SJSA1 (cell line): ENCODE measurements at regions not wholly inside any gene's neighbourhood (a gene's known extent, or its start where the extent isn't known, plus 50 kb on each side); places are given as distances from the start of the nearest gene placed in this dataset.
"Not testable (repeated sequence)": the region's sequence is repeated elsewhere in the genome, so short reads cannot be mapped to it uniquely, and the experiment has no call there.

ENCODE experiments used
- DNase-seq, 2 experiments: peaks; one replicate each; pipeline ENCODE4 v3.0.0-alpha.2; 2015 to 2020; ENCODE audit warnings: low spot score in 2 of 2, low read depth in 1 of 2
- H3K27ac ChIP-seq: fragments of 250-450 bp; sonication (Bioruptor Pico); 2 replicates; pipeline ENCODE4 v1.5.1; 2020; ENCODE audit warnings: mild to moderate bottlenecking, moderate library complexity
- H3K27me3 ChIP-seq: fragments of 250-450 bp; sonication (Bioruptor Pico); replicated peaks from 2 replicates; pipeline ENCODE4 v1.5.1; 2020; ENCODE audit warnings: mild to moderate bottlenecking, moderate library complexity
- H3K36me3 ChIP-seq: fragments of 250-450 bp; sonication (Bioruptor Pico); 2 replicates; pipeline ENCODE4 v1.5.1; 2020; ENCODE audit warnings: mild to moderate bottlenecking
- H3K4me1 ChIP-seq: fragments of 250-450 bp; sonication (Bioruptor Pico); replicated peaks from 2 replicates; pipeline ENCODE4 v1.6.1; 2021; ENCODE audit warnings: mild to moderate bottlenecking
- H3K4me3 ChIP-seq: fragments of 250-450 bp; sonication (Bioruptor Pico); 2 replicates; pipeline ENCODE4 v1.5.1; 2020; ENCODE audit warnings: mild to moderate bottlenecking
- H3K9me3 ChIP-seq: fragments of 250-450 bp; sonication (Bioruptor Pico); replicated peaks from 2 replicates; pipeline ENCODE4 v1.5.1; 2020; ENCODE audit warnings: mild to moderate bottlenecking

DNA sequence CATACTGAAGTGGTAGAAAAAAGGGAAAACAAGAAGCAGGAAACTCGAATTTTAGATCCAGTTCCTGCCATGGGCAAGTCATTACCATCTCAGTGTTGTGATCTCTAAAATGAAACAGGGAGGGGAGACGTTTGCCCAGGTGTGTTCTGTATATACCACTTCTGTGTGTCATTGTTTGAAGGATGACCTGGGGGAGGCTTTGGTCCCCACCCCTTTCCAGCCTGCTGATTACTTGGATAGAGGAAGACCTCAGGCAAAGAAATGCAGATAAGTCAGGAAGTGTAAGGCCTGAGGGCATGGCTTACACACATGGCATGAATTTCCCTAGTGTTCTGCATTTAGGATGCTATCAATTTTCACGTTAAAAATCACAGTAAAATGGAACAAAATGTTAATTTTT, 205.2 kb upstream of the CXCR4 start:
- Histone ChIP-seq H3K9me3 (no peaks in the 10 kb centered on the region), H3K27ac (no peak overlapping the region), H3K4me1 (peaks cover 4% of the 10 kb centered on the region), H3K27me3 (no peaks in the 10 kb centered on the region), H3K36me3 (no peaks in the 10 kb centered on the region), H3K4me3 (no peak overlapping the region)
- no peak for DNase-seq

DNA sequence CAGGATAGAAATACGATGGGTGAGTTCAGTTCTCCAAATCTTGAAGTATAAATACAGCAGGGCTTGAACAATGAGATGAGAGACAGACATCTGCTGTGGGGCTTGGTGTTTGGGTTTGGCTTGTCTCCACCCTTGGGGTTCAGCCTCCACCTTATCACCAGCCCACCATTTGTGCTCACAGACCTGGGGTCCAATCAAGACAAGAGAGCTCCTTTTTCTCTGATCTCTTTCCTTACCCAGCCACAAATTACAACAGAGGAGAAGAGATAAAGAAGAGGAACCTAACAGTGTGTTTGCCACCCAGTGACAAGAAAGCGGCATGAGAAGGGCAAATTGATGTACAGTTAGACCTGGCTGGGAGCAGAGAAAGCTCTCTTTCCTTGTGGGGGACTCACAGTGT, 204.5 kb upstream of the CXCR4 start:
- H3K27ac ChIP-seq: no peak overlapping the region
- H3K27me3 ChIP-seq: no peaks in the 10 kb centered on the region
- no peak overlapping the region for H3K4me3 ChIP-seq
- no peak for DNase-seq
- no peaks in the 10 kb centered on the region for H3K9me3 ChIP-seq
- peaks cover 4% of the 10 kb centered on the region for H3K4me1 ChIP-seq
- H3K36me3 ChIP-seq: no peaks in the 10 kb centered on the region

DNA sequence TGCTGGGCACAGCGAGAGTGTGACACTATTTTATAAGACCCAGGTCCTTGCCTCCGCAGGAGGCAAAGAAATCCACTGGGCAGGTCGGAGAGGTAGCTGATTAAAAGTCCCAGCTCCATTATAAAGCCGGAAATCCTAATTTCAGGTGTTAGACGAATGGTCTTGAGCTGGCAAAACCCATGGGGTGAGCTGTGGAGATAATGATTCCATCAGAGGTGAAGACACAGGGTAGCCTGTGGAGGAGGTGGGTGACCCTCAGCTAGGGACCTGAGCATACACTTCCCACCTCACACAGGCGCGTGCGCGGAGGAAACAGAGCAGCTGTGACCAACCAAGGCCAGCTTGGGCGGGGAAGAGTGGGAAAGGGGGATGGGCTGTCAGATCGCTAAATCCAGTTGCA, 201.7 kb upstream of the CXCR4 start:
- no peak for DNase-seq
- Histone ChIP-seq H3K9me3 (no peaks in the 10 kb centered on the region), H3K36me3 (no peaks in the 10 kb centered on the region), H3K4me3 (no peak overlapping the region), H3K4me1 (no peaks in the 10 kb centered on the region; the same call in 1 of the 2 replicates), H3K27me3 (no peaks in the 10 kb centered on the region), H3K27ac (no peak overlapping the region)

DNA sequence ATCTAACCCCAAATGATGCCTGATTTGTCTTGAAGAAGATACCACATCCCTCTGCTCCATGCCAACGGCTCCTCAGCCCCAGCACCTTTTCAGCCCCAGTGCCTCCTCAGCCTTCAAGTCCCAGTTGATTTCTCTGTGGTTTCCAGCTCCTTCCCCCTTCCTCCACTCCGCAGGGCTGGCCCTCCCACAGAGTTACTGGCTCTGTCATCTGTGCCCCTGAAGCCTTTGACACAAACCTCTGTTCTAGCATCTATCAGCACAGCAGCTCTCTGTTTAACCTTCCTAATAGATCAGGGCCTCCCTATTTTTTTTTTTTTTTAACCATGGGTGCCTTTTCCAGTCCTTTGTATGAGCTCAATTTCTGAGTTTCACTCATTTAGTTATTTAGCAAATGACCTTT, 201.3 kb upstream of the CXCR4 start:
- no peak for DNase-seq
- Histone ChIP-seq H3K9me3 (no peaks in the 10 kb centered on the region), H3K4me3 (no peak overlapping the region), H3K36me3 (no peaks in the 10 kb centered on the region), H3K27ac (no peak overlapping the region), H3K27me3 (no peaks in the 10 kb centered on the region), H3K4me1 (no peaks in the 10 kb centered on the region)

DNA sequence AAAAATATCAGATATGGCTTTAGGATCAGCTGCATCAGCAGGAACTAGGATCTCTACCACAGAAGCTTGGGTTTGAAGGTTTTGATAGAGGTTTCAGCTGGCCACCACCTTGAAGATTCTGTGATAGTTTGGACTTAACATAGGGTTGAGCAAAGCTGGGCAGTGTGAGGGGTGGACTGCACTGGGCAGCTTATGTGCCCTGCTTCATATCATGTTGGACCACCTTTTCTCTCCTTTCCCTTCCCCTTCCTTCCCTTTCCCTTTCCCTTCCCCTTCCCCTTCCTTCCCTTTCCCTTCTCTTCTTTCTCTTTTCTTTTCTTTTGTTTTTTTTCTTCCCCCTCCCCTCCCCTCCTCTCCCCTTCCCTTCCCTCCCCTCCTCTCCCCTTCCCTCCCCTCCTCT, 196.3 kb upstream of the CXCR4 start:
- Histone ChIP-seq H3K27ac (no peak overlapping the region), H3K4me1 (no peaks in the 10 kb centered on the region), H3K36me3 (no peaks in the 10 kb centered on the region), H3K9me3 (no peaks in the 10 kb centered on the region), H3K4me3 (no peak overlapping the region), H3K27me3 (no peaks in the 10 kb centered on the region)
- DNase-seq: no peak

DNA sequence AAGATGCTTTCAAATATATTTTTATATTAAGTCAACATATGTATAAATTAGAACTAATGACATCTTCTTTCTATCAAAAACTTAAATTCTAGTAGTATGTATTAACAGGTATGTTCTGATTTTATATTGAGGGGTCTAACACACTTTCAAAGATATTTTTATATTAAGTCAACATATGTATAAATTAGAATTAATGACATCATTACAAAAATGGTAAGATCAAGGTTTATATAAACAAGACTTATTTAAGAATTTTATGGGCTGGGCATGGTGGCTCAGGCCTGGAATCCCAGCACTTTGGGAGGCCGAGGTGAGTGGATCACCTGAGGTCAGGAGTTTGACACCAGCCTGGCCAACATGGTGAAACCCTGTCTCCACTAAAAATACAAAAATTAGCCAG, 194.6 kb upstream of the CXCR4 start:
- not testable (repeated sequence) for H3K9me3 ChIP-seq, H3K27me3 ChIP-seq, DNase-seq, H3K36me3 ChIP-seq, H3K4me3 ChIP-seq, H3K4me1 ChIP-seq, H3K27ac ChIP-seq

DNA sequence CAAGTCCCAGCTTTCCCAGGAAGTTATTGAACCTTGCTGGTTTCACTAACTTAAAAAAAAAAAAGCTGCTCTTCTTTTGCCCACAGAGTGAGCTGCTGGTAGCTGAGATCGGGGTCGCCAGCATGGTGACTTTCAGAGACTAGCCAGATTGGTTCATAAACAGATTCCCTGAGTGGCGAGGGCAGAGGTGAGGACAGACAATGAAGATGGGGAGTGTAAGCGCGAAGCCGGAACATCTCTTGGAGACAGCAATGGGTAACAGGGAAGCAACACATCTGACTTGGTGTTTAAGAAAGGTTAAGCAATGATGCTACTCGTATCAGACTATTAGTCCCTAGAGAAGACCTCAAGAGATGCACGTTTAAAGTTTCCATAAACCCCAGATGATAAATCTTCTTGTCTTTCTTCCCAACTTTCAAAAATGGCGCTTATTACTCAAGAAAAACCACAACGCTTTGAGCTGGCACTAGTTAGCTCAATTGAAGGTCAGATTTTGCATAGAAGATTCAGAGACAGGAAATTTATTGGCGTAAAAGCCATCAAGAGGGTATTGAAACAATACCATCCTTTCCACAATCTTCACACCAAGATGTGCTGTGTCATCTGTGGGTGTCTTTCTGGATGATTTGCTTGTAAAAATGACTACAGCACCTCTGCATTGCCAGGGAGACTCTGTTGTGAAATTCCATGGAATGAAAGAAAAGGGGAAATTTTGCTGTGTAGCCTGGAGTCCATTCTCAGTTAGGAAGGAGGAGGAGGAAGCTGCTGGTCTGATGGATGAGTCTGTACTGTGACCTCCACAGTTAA, 193.1 kb upstream of the CXCR4 start:
- no peaks in the 10 kb centered on the region for H3K4me1 ChIP-seq
- H3K27me3 ChIP-seq: no peaks in the 10 kb centered on the region
- H3K9me3 ChIP-seq: no peaks in the 10 kb centered on the region
- DNase-seq: no peak
- no peaks in the 10 kb centered on the region for H3K36me3 ChIP-seq
- no peak overlapping the region for H3K27ac ChIP-seq
- H3K4me3 ChIP-seq: no peak overlapping the region

DNA sequence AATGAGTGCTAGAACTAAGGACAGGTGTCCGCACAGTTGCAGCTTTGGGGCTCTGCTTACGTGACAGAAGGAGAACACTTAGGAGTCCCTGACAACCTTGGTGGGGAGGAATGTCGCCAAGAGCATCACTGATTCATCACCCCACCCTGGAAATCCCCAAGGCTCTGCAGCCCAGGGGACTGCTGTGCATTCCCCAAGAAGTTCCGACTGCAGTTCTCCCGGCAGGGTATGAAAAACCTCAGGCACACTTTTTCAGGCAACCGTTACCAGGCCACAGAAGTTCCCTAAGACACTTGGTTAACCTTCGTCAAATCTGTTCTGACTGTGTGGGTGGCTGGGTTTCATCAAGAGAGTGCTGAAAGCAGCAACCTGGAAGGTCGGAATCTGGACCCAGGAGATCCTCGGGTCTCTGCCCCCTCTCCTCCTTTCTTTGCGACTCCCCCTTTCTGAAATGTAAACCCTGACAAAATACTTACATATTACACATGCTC, 192.1 kb upstream of the CXCR4 start:
- H3K9me3 ChIP-seq: no peaks in the 10 kb centered on the region
- H3K4me1 ChIP-seq: no peaks in the 10 kb centered on the region
- H3K36me3 ChIP-seq: no peaks in the 10 kb centered on the region
- no peak overlapping the region for H3K4me3 ChIP-seq
- no peak overlapping the region for H3K27ac ChIP-seq
- H3K27me3 ChIP-seq: no peaks in the 10 kb centered on the region
- no peak for DNase-seq

DNA sequence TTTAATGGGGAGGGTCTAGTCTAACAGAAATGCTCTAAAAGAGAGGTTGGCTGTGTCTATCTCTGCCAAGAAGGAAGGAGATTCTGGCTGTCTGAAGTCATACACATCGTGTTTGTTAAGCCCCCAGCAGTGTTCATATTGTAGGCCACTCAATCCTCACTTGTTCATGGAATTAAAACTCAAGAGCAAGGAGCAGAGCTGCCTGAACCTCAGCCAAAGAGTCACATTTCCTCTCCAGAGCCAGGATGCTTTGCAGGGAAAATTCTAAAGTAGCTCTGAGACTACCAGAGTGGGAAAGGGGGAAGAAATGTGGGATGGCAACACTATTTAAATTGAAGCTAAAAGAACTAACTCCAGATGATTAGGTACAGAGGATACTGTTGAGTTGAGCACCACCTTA, 190.7 kb upstream of the CXCR4 start:
- no peaks in the 10 kb centered on the region for H3K36me3 ChIP-seq
- H3K4me3 ChIP-seq: no peak overlapping the region
- DNase-seq: no peak
- no peaks in the 10 kb centered on the region for H3K27me3 ChIP-seq
- no peaks in the 10 kb centered on the region for H3K4me1 ChIP-seq
- no peaks in the 10 kb centered on the region for H3K9me3 ChIP-seq
- no peak overlapping the region for H3K27ac ChIP-seq

DNA sequence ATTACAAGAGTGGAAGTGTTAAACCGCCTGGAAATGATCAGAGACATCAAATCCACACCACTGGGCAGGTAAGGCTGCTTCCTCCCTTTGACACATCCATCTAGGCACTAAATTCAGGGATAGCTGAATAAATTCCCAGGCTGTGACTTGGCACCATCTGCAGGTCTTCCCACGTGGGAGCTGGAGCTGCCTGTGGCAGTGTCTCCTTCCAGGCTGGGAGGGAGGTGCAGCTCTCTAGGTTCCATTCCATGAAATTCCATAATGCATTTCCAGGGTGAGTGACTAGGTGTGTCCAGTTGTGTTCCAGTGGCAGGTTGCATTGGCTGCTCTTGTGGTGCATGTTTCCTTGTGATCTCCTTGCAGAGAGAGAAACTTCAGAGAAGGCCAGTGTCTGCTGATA, 188.9 kb upstream of the CXCR4 start:
- Histone ChIP-seq H3K27ac (no peak overlapping the region), H3K4me1 (no peaks in the 10 kb centered on the region), H3K36me3 (no peaks in the 10 kb centered on the region), H3K9me3 (no peaks in the 10 kb centered on the region), H3K4me3 (no peak overlapping the region), H3K27me3 (no peaks in the 10 kb centered on the region)
- no peak for DNase-seq

DNA sequence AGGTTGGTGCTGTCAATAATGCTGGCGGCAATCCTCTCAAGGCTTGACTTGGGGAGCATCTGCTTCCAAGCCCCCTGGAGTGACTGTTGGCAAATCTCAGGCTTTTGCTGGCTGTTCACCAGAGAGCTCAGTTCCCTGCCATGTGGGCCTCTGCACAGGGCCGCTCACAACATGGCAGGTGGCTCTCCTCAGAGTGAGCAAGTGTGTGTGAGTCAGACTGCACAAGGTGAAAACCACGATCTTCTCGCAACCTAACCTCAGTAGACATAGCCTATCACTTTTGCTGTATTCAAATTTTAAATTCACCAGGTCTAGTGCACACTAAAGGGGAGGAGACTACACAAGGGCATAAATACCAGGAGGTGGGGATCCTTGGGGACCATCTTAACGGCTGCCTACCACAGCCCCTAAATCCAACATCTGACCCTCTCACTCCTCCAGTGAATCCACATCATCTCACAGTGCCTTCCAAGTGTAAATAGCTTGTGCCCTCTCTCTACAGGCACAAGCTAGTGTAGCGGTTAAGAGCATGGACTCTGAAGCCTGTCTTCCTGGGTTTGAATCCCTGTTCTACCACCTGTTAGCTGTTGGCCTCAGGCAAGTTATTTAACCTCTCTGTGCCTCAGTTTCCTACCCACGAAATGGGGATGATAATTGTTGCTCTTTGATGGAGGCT, 187.7 kb upstream of the CXCR4 start:
- no peaks in the 10 kb centered on the region for H3K27me3 ChIP-seq
- H3K9me3 ChIP-seq: no peaks in the 10 kb centered on the region
- no peaks in the 10 kb centered on the region for H3K4me1 ChIP-seq
- no peak overlapping the region for H3K27ac ChIP-seq
- no peak overlapping the region for H3K4me3 ChIP-seq
- no peak for DNase-seq
- H3K36me3 ChIP-seq: no peaks in the 10 kb centered on the region

DNA sequence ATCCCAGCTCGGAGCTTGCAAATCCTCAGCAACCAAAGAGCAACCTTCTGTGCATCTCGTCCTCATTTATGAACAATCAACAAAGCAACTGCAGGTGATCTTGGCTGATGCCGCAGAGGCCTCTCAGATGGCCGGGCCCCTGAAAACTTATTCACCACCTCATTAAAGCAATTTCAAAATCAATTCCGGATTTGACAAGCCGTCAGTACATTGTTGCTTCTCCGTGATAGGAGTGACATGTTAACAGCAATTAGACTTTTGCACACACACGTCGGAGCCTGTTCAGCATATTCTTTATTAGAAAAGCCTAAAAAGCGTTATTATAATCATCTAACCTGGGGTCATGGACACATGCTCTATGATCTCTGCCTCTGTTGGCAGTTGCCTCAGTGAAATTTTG, 183.1 kb upstream of the CXCR4 start:
- Histone ChIP-seq H3K36me3 (no peaks in the 10 kb centered on the region), H3K4me1 (no peaks in the 10 kb centered on the region), H3K27ac (no peak overlapping the region), H3K4me3 (no peak overlapping the region), H3K9me3 (no peaks in the 10 kb centered on the region), H3K27me3 (no peaks in the 10 kb centered on the region)
- DNase-seq: no peak

DNA sequence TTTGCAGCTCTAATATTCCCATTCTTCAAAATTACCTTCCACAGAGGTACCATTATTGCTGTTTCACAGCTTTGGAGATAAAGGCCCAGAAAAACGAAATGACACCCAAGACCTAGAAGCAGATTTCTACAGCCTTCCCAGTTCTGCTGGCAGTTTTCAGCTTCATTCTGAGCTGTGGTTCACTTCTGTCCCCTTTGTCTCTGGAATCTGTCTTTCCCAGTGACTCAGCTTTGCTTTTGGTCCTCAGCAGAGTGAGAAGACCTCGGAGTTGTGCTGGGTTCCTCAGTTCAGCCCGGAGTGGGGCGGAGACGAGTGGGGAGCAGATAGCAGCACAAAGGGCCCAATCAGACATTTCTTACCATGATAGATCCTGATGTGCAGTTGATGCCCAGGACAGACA, 180.7 kb upstream of the CXCR4 start:
- Histone ChIP-seq H3K4me1 (no peaks in the 10 kb centered on the region), H3K36me3 (no peaks in the 10 kb centered on the region), H3K27ac (no peak overlapping the region), H3K4me3 (no peak overlapping the region), H3K27me3 (no peaks in the 10 kb centered on the region), H3K9me3 (no peaks in the 10 kb centered on the region)
- no peak for DNase-seq

DNA sequence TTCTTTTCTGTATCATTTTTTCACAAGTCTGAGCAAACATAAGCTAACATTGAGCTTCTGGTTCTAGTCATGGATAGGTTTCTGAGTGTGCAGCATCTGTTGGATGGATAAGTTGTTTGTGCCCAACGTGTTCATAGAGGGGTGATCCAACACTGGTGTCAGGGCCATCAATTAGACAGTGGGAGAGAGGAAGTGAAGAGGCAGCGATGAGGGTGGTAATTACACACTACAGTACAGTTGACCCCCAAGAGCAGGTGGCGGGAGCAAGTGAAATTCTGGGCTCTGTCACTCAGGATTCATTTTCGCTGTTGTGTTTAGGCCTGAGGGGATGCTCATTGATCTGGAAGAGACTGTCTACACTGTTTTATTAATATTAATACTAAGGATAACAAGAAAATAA, 180.0 kb upstream of the CXCR4 start:
- H3K27ac ChIP-seq: no peak overlapping the region
- H3K4me3 ChIP-seq: no peak overlapping the region
- no peaks in the 10 kb centered on the region for H3K27me3 ChIP-seq
- no peaks in the 10 kb centered on the region for H3K36me3 ChIP-seq
- DNase-seq: no peak
- no peaks in the 10 kb centered on the region for H3K4me1 ChIP-seq
- no peaks in the 10 kb centered on the region for H3K9me3 ChIP-seq
